Esophagus squamous epithelium (tissue), 5 donors: ENCODE measurements at regions not wholly inside any gene's neighbourhood (a gene's known extent, or its start where the extent isn't known, plus 50 kb on each side); places are given as distances from the start of the nearest gene placed in this dataset.
"Not testable (repeated sequence)": the region's sequence is repeated elsewhere in the genome, so short reads cannot be mapped to it uniquely, and the experiment has no call there.

Experiments
- DNase-seq: peaks from one replicate; lab custom pipeline; 2025; lab: John Stamatoyannopoulos, UW
- H3K27ac ChIP-seq, 4 donors: fragments of 200-600 bp; sonication (generic); one replicate each; pipeline ENCODE4 v1.5.1; 2016 to 2019; ENCODE audit warnings: mild to moderate bottlenecking in 1 of 4
- H3K27me3 ChIP-seq, 4 donors: fragments of 200-600 bp; sonication (generic); 1 replicate in 3 of 4; 2 replicates in 1 of 4; pipeline versions ENCODE4 v1.5.1 to v1.6.0; 2017 to 2021; ENCODE audit warnings: antibody characterized with exemption in 1 of 4
- H3K36me3 ChIP-seq, 3 donors: fragments of 200-600 bp; sonication (generic); one replicate each; pipeline ENCODE4 v1.5.1; 2016 to 2019
- H3K4me1 ChIP-seq, 3 donors: fragments of 200-600 bp; sonication (generic); one replicate each; pipeline ENCODE4 v1.5.1; 2017 to 2019
- H3K4me3 ChIP-seq, 4 donors: fragments of 200-600 bp; sonication (generic); 1 replicate in 3 of 4; 2 replicates in 1 of 4; pipeline ENCODE4 v1.5.1; 2016 to 2019; ENCODE audit warnings: mild to moderate bottlenecking in 2 of 4, moderate library complexity in 1 of 4
- H3K9me3 ChIP-seq, 3 donors: fragments of 200-600 bp; sonication (generic); one replicate each; pipeline ENCODE4 v1.5.1; 2016 to 2019
- POLR2A ChIP-seq, 4 donors: fragments of 450-650 bp; IDR thresholded peaks; one replicate each; pipeline ENCODE4 v1.6.1; 2017; ENCODE audit warnings: antibody characterized with exemption in 4 of 4, mild to moderate bottlenecking in 4 of 4, moderate library complexity in 3 of 4
- WGBS, 2 donors: methylation state at CpG; one replicate each; pipeline ENCODE4 v1.1.5; 2018; 5-methylcytosine and 5-hydroxymethylcytosine counted together
- intact Hi-C: fragments of 100-400 bp; cut with DNase I; formaldehyde crosslinking; loops from one replicate; pipeline ENCODE4 v1.15.0; 2022
- TF ChIP-seq, protein P1 (sequence below), 6 experiments: fragments of 450-650 bp in 4 of 6; fragments of 200-600 bp in 2 of 6; sonication (generic) in 2 of 6; IDR thresholded peaks; one replicate each; pipeline ENCODE4 v1.5.1; 2016 to 2019; ENCODE audit warnings: antibody characterized with exemption in 6 of 6, mild to moderate bottlenecking in 4 of 6, moderate library complexity in 4 of 6
- donor health status: DM: yes; HTN: yes; CAD: no.

DNA sequence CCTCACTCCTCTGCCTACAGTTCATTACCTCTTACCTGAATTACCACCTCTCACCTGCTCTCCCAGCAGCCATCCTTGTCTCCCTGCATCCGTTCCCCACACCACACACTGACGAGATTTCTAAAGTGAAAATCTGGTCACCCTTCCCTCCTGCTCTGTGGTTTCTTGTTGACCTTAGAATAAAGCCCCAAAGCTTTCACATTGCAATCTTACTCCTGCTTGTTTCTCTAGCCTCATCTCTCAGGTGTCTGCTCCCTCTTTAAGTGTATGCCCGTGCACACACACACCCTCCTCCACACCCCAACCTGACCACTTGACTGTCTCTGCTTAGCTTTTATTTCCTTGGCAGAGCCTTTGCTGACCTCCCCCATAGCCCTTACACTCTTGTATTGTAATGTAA, 122.0 kb upstream of the SKOR2 start:
- H3K4me3 ChIP-seq = no peak overlapping the region
- H3K27me3 ChIP-seq = no peaks in the 10 kb centered on the region
- no peak for TF ChIP-seq POLR2A (IDR thresholded peaks at IDR 0.05)
- H3K36me3 ChIP-seq = no peaks in the 10 kb centered on the region
- H3K9me3 ChIP-seq = no peaks in the 10 kb centered on the region
- intact Hi-C loops = no loop called here
- 69 to 72% methylated on average over 3 of the region's 3 CpGs for WGBS, 2 donors
- H3K27ac ChIP-seq = no peak overlapping the region
- no peaks in the 10 kb centered on the region for H3K4me1 ChIP-seq
- no peak for DNase-seq

DNA sequence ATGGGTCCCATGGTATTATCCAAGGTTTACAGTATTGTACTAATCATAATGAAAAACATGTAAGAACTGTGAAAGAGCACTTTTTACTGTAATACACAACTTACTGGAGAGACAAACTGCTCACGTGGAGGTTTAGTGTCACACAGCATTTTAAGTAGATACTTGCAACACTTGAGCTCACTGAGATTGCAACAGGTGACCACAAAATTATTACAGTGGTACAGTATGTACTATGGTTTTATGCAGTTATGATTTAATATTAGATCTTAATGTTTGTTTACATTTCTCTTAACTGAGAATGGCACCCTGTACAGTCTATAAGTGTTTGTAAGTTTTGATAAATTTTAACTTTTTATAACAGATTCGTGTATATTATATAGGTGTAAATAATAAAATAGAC, 118.6 kb upstream of the SKOR2 start:
- H3K4me3 ChIP-seq = no peak overlapping the region
- H3K4me1 ChIP-seq = no peaks in the 10 kb centered on the region
- no peaks in the 10 kb centered on the region for H3K9me3 ChIP-seq
- DNase-seq = no peak
- intact Hi-C loops = no loop called here
- no peak overlapping the region for H3K27ac ChIP-seq
- H3K36me3 ChIP-seq = no peaks in the 10 kb centered on the region
- no peak for TF ChIP-seq POLR2A (IDR thresholded peaks at IDR 0.05)
- TF ChIP-seq, protein P1, sequence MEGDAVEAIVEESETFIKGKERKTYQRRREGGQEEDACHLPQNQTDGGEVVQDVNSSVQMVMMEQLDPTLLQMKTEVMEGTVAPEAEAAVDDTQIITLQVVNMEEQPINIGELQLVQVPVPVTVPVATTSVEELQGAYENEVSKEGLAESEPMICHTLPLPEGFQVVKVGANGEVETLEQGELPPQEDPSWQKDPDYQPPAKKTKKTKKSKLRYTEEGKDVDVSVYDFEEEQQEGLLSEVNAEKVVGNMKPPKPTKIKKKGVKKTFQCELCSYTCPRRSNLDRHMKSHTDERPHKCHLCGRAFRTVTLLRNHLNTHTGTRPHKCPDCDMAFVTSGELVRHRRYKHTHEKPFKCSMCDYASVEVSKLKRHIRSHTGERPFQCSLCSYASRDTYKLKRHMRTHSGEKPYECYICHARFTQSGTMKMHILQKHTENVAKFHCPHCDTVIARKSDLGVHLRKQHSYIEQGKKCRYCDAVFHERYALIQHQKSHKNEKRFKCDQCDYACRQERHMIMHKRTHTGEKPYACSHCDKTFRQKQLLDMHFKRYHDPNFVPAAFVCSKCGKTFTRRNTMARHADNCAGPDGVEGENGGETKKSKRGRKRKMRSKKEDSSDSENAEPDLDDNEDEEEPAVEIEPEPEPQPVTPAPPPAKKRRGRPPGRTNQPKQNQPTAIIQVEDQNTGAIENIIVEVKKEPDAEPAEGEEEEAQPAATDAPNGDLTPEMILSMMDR (IDR thresholded peaks at IDR 0.05) = no peak
- no peaks in the 10 kb centered on the region for H3K27me3 ChIP-seq
- 60 to 65% methylated on average over 2 of the region's 2 CpGs for WGBS, 2 donors

DNA sequence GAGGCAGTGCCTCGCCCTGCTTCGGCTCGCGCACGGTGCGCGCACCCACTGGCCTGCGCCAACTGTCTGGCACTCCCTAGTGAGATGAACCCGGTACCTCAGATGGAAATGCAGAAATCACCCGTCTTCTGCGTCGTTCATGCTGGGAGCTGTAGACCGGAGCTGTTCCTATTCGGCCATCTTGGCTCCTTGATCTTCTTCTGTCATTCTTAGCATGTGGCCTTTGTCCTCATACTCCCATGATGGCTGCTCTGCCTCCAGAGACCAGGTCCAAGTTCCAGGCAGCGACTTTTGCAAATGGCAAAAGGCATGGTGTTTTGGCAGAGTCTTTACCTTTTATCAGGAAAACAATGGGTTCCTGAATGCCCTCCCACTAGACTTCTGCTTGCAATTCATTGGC, 102.6 kb upstream of the SKOR2 start:
- H3K27me3 ChIP-seq, intact Hi-C loops, H3K4me1 ChIP-seq, DNase-seq, H3K9me3 ChIP-seq, H3K4me3 ChIP-seq, H3K36me3 ChIP-seq, H3K27ac ChIP-seq: not testable (repeated sequence)
- 88% methylated on average over 5 of the region's 15 CpGs; no CpG with 5 or more reads in 1 of the 2 donors for WGBS, 2 donors

DNA sequence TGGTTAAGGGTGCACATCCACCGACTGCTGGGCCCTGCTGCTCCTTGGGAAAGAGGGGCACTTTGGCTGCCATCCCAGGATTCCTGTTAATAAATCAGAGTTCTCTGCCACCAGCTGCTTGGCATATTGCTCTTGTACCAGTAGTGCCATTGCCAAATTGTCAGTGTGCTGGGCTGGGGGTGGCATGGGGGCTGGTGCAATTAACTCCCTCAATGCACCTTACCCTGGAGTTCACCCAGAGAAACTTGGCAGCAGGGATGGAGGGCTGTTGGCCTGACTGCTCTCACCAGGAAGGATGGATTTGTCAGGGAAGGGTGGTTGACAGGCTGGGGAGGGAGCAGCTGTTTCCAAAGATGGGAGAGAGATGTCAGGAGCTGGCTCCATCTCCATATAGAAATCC, 94.6 kb upstream of the SKOR2 start:
- no peaks in the 10 kb centered on the region for H3K9me3 ChIP-seq
- intact Hi-C loops = no loop called here
- 44 to 78% methylated on average over 1 of the region's 1 CpG for WGBS, 2 donors
- H3K27me3 ChIP-seq = no peaks in the 10 kb centered on the region
- no peaks in the 10 kb centered on the region for H3K36me3 ChIP-seq
- DNase-seq = no peak
- no peaks in the 10 kb centered on the region for H3K4me1 ChIP-seq
- H3K27ac ChIP-seq = no peak overlapping the region
- no peak for TF ChIP-seq POLR2A (IDR thresholded peaks at IDR 0.05)
- TF ChIP-seq, protein P1 (IDR thresholded peaks at IDR 0.05) = no peak
- no peak overlapping the region for H3K4me3 ChIP-seq

DNA sequence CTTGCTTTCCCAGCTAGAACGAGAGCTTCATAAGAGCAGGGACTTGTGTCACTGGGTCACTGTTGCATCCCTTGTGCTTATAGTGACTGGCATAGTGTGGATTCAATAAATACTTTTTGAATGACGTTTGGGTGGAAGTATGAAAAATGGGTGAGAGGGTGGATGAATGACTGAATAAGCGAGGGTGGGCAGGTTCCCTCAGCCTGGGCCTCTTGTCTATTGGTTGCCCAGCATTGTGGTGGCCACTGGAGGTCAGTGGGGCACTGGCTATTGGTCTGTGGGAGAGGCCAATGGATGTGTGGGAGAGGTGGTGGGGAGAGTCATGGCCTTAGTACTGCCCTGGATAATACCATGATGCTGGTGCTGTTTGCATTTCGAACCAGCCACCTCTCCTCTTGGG, 93.8 kb upstream of the SKOR2 start:
- DNase-seq = no peak
- H3K9me3 ChIP-seq = no peaks in the 10 kb centered on the region

DNA sequence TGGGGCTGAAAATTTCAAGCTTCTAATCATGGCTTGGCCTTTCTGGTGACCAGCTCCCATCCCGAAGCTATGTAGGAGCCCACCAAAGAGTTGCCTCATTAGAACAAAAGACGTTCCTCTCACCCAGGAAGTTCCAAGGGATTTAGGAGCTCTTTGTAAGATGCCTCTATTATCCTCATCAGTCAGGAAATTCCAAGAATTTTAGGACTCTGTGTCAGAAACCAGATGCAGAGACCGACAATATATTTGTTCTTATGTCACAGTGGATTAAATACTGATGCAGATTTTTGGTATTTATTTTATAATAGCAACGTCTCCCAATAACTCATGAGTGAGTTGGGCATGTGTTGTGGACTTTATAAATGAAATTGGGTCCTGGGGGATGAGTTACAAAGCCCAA, 91.8 kb upstream of the SKOR2 start:
- intact Hi-C loops = no loop called here
- H3K27ac ChIP-seq = no peak overlapping the region
- 23 to 58% methylated on average over 3 to 4 of the region's 4 CpGs for WGBS, 2 donors
- no peak for DNase-seq
- no peak overlapping the region for H3K4me3 ChIP-seq
- H3K9me3 ChIP-seq = no peaks in the 10 kb centered on the region
- no peaks in the 10 kb centered on the region for H3K4me1 ChIP-seq
- H3K27me3 ChIP-seq = no peaks in the 10 kb centered on the region
- TF ChIP-seq, protein P1 (IDR thresholded peaks at IDR 0.05) = no peak
- TF ChIP-seq POLR2A (IDR thresholded peaks at IDR 0.05) = no peak
- no peaks in the 10 kb centered on the region for H3K36me3 ChIP-seq

More for the DNA sequence above, 93.8 kb upstream of the SKOR2 start:
- Histone ChIP-seq H3K27me3 (no peaks in the 10 kb centered on the region), H3K4me1 (no peaks in the 10 kb centered on the region), H3K4me3 (no peak overlapping the region), H3K36me3 (no peaks in the 10 kb centered on the region), H3K27ac (no peak overlapping the region)
- 49 to 61% methylated on average over 4 of the region's 4 CpGs for WGBS, 2 donors
- intact Hi-C loops = no loop called here
- TF ChIP-seq, protein P1 (IDR thresholded peaks at IDR 0.05) = no peak
- TF ChIP-seq POLR2A (IDR thresholded peaks at IDR 0.05) = no peak
